ENCODE measurements at regions not wholly inside any gene's neighbourhood (a gene's known extent, or its start where the extent isn't known, plus 50 kb on each side); places are given as distances from the start of the nearest gene placed in this dataset.

DNA sequence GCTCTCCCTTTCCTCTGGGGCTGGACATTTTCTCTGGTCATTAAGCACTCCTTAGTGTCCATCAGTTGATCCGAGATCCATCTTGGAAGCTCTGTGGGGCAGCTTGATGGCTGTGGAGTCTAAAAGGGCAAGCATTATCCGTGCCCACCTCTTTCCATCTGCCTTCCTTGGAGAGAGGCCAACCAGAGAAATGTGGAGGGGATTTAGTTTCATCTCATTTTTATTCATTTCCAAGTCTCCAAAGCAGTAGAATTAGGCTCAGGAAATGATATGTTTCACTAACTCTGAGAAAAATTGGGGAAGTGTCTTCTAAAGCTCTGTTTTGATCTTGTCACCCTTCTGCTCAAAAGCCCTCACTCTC lies 95.9 kb upstream of the KLHL25 start:
- no peak for DNase-seq

DNA sequence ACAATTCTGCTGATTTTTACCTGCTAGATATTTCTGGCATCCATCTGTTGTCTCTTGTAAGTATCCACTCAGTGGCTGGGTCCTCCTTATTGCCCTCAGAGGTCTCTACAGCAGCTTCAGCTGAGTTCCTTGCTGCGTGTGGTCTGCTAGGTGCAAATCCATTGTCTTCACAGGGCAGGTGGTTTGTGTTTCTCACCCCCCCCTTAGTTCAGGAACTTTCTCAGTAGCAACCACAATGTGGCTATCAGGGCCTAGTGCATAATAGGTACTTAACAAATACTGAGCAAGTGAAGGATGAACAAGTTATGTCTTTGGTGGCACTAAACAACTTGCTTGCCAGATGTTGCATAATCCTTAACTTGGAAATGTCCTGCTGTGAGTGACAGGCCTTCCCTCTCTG lies 96.7 kb upstream of the KLHL25 start:
- DNase-seq, result no peak

GRCh38 chr15:85892232-85892631 lies 97.5 kb upstream of the KLHL25 start:
- DNase-seq, result no peak

DNA sequence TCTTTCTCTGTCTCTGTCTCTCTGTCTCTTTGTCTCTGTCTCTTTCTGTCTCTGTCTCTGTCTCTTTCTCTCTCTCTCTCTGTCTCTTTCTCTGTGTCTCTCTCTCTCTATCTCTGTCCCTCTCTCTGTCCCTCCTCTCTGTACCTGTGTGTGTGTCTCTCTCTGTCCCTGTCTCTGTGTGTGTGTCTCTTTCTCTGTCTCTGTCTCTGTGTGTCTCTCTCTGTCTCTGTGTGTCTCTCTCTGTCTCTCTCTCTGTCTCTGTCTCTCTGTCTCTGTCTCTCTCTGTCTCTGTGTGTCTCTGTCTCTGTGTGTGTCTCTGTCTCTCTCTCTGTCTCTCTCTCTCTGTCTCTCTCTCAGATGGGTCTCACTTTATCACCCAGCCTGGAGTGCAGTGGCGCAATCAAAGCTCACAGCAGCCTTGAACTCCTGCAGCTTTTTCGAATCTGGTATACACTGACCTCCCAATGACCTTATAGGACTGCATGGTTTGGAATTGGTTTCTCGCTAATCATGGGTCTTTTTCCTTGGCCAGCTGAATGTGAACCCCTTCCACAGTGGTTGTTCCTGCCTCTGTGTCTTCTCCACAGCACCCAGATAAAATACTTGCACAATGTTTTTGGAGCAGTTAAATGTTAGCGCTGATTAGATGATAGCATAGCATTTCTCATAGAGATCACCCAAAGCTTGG lies 102.6 kb upstream of the KLHL25 start:
- no peak for DNase-seq

DNA sequence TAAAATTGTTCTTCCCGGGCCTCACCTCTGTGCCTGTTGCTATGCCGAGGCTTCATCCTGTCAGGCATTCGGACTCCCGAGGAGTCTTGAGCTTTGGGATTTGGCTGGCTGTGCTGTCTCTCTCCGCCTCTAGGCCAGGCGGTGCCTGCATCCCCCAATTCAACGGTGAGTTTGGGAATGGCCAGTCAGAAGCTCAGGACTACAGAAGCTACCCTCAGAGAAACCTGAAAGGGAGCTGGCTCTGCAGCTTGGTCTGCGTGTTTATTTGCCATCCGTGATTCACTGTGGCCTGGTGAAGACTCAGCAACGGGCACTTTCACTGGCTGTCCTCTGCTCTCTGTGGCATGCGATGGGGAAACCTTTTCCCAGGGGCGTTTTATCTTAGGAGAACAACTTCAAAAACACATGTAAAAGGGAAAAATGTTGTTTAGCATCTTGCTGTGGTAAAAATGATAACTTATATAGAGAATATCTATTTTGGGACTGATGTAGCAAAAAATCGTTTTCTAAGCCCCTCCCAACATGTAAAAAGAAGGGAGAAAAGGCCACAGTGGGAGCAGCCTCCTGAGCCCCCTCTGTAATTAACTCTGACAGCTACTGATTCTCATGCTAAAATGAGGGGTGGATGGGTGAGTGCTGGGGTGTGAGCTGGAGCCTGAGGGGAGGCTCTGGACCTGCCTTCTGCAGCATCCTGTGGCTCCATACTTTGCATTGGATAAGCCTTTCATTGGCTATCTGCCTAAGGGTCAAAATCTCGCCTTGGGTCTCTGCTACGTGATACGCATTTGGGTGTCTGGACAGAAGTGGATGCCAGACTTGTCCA lies 103.4 kb upstream of the KLHL25 start:
- no peak for DNase-seq

DNA sequence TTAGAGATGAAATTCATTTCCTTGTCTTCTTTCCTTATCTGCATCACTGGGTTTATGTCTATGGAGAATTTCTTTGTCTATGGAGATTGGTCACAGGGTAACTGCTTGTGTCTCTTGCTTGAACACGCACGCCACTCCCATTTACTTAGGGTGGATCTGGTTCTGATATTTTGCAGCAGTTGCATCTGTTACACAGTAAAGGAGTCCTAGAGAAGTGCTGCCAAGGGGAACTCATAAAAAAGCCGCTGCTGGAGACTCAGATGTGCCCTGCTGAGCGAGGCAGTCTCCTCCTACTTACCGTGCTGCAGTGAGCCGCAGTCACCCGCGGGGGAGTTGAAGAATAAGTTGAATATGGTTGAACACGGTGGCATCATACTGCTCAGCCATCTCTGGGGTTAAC lies 105.2 kb upstream of the KLHL25 start:
- DNase-seq, result no peak

GRCh38 chr15:85905751-85906450 lies 111.2 kb upstream of the KLHL25 start:
- DNase-seq, result no peak

DNA sequence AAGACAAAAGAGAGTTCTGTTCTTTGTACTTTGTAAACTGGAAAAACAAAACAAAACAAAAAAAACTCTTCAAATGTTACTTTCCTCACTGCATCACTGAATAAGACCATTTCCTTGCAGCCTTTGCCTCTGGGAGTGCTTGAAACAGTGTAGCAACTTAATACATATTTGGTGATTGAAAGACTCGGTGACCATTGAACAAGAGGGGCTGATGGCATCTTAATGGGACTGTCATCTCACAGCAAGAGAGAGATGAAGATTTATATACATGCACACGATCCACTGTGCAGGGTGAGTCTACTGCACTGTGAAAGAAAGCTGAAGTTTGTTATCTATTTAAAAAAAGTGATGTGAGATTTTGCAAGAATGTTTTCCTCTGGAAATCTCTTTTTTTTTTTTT lies 111.9 kb upstream of the KLHL25 start:
- DNase-seq, result no peak

GRCh38 chr15:85910834-85911233 lies 116.1 kb upstream of the KLHL25 start:
- DNase-seq, result no peak

DNA sequence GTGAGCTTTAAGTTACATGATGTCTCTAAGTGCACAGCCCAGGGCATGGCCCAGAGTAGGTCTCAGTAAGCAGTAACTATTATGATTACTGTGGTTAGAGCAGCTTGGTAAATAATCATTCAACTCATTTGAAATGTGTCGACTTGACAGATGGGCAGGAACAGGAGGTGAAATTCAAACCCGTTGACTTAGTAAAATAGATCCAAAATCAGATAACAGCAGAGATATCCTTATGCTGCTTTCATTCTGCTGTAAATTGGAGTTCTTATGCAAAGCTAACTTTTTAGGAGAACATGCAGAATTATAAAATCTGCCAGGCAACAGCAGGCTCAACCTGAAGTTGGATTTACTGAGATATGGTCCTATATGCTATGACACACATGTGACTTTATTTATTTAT lies 118.7 kb upstream of the KLHL25 start:
- no peak for DNase-seq

DNA sequence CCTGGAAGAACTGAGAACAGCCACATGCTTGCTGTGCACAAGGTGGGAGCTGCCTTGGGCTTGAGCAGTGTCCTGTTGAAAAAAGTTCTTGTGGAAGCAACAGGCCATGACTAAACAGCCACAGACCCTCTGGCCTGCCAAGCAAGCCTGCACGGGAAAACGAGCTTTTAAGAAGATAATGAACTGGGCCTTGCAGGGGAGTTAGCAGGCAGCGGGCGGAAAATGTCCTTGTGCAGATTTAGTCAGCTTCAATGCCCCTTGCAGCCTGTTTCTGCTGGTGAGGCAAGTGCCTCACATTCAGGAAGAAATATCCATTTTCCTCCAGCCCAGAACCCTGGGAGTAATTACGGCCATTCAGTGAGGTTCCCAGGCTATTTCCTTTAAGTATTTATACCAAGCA lies 126.2 kb upstream of the KLHL25 start:
- DNase-seq, result no peak

DNA sequence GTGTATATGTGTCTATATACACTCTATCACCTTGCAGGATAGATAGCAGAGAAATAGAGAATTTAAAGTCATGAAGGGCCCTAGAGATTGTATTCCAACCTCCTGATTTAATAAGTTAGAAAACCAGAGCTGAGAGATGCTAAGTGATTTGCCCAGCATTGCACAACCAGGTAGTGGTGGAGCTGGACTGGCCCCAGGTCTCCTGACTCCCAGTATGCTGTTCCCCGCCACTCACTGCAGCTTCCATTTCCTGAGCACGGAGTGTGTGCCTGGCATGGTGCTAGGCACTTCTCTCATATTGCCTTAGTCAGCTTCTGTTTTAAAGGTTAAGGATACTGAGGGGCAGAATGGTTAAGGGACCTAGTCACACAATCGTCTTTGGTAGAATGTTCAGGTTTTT lies 129.4 kb upstream of the KLHL25 start:
- DNase-seq, result no peak

- DNase-seq, result no peak
Observed at GRCh38 chr15:85925649-85926237, 131.0 kb upstream of the KLHL25 start.

GRCh38 chr15:85926834-85927233 lies 132.1 kb upstream of the KLHL25 start:
- no peak for DNase-seq

DNA sequence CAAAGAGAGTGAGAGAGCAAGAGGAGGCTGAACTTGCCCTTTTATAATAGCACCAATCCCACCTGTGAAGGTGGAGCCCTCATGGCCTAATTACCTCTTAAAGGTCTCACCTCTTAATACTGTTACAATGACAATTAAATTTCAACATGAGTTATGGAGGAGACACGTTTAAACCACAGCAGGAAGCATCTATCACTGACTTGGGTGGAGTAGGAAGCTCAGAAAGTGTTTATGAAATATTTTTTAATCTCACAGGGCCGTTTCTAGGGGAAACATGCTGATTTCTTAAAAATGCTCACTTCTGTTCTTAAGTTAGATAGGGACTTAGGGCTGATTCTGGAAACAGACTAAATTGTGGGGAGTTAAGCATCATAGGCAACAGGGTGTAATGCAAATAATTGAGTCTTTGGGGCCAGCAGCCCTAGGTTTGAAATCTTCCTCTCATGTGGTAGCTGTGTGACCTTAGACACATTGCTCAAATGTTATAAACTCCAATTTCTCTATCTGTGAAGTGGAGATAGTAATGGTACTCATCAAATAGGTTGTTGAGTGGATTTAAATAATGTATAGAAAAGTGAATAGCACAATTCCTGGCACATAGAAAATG lies 133.3 kb upstream of the KLHL25 start:
- DNase-seq, result no peak

GRCh38 chr15:85929786-85930185 lies 135.1 kb upstream of the KLHL25 start:
- DNase-seq, result no peak

- DNase-seq, result no peak
Observed at GRCh38 chr15:85932391-85932790, 137.7 kb upstream of the KLHL25 start.

GRCh38 chr15:85934691-85935090 lies 140.0 kb upstream of the KLHL25 start:
- no peak for DNase-seq

DNA sequence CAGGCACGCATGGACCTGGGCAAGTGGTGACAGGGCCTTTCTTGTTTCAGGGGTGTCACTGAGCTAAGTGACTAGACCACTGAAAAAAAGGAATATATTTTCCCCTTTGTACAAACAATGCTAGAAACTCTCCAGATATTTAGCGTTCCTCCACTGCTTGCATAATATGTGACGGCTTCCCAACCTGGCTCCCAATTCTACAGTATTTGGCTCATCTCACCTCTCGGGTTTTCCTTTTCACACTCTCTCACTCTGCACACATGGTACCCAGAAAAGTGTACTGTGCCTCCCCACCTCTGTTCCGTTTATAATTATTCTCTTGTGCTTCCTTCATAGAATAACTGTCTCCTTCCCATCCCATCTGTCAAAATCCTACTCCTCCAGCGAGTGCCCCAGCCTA lies 140.5 kb upstream of the KLHL25 start:
- DNase-seq, result no peak

DNA sequence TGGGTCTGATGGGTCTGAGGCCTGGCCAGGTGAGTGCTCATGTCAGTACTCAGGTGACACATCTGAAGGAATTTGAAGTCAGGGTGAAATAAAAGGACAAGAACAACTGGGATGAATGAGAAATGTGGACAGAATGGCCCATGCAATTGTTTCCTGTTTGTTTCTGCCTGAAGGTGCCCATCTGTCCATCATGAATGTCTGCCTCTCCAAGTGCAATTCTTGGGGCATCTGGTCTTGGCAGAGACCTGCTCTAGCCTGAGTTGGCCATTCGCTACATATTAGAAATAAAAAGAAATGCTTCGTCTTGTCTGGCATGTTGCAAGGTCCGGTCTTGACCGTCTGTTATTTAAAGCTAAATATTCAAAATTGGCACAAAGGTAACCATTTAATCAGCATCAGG lies 142.0 kb upstream of the AGBL1 start:
- DNase-seq, result no peak

DNA sequence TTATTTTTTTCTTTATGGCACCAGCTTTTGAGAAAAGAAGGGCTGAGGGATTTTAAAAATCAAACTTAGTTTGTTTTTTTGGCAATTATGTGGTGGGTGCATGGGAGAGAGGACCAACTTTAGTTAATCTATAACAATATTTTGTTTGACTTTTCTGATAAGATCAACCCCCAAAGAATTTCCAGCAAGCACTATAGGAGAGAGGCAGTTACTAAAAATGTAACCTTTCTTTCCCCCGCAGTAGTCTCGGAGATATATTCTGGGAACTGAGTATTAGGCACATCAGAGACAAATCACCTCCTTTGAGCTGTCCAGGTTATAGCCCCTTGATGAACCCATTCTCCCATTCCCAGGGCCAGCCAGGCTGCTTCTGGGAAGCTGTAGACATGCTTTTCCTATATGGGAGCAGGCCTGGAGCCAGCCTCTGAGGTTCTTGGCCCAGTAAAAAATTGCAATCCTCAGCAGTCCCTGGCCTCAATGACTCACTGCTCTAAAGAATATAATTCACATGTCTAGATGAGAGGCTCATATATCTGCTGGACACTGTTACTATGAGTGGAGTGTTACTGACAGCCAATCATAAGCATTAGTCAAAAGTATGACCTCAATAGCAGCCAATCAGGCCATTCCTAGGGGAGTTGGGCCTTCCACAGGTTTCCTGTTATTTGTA lies 138.3 kb upstream of the AGBL1 start:
- no peak for DNase-seq

- DNase-seq, result no peak
Observed at GRCh38 chr15:85942632-85943031, 137.0 kb upstream of the AGBL1 start.

GRCh38 chr15:85943151-85943550 lies 136.5 kb upstream of the AGBL1 start:
- DNase-seq, result no peak

Measured in activated gamma-delta T cell (primary cell).